GM21360 (cell line): ENCODE measurements at regions not wholly inside any gene's neighbourhood (a gene's known extent, or its start where the extent isn't known, plus 50 kb on each side); places are given as distances from the start of the nearest gene placed in this dataset.
"Not testable (repeated sequence)": the region's sequence is repeated elsewhere in the genome, so short reads cannot be mapped to it uniquely, and the experiment has no call there.

Source experiments
- ATAC-seq: cut with Tn5 transposase; IDR thresholded peaks from one replicate; pipeline ENCODE4 v1.9.1; 2021; ENCODE audit warnings: mild to moderate bottlenecking, moderate library complexity; ENCODE audit not compliant: unreplicated experiment

- no peak for ATAC-seq
Measured at GRCh38 chr2:14960686-14961324, 328.3 kb downstream of the LRATD1 start.

DNA sequence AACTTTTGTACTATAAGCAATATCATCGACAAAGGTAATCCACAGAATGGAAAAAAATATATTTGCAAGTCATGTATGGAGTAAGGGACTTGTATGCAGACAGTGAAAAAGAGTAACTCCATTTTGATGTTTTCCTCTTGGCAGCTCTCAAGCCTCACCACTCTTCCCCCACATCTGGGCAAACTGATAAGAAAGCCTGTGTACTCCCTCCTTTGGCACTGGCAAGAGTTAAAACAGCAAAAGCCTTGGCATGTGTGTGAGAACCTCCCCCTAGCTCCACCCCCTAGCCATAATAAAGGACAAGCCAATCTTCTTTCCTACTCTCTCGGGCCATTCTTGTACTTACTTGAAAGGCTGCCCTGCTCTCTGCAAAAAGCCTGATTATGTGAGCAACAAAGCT lies 335.2 kb downstream of the LRATD1 start:
- ATAC-seq: no peak

DNA sequence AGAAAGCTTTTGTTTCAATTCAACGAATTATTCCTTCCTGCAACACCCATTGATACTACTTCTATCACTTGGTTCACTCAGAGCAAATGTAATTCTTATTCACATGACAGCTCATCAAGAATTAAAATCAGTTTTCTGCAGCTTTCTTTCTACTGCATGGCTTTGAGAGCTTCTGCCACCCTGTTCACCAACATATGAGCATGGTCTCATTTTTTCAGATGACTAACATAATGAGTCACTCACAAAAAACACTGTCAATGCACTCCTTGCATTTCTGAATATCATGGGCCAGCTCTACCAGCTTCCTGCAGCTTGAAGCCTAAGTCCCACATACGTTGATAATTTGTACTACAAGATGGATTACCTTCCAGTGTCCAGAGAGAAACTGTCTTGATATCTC lies 342.9 kb downstream of the LRATD1 start:
- no peak for ATAC-seq

GRCh38 chr2:14977021-14977420 lies 344.5 kb downstream of the LRATD1 start:
- ATAC-seq: no peak

DNA sequence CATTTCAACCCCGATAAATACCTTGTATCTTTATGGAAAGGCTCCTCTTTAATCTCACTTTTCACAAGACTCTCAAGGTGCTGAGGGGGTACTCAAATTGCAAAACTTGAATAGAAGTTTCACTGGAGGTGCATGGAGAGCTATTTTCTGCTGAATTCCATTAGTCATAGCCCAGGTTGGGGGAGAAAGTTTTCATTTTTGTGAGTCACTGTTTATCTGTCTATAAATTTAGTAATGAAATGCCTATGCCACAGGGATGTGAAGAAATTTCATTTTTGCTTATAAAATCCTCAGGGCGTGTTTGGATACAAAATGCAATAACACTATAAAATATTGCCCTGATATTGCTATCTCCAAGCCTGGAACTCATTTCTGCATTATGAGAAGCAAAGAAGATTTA lies 346.3 kb downstream of the LRATD1 start:
- ATAC-seq: no peak

DNA sequence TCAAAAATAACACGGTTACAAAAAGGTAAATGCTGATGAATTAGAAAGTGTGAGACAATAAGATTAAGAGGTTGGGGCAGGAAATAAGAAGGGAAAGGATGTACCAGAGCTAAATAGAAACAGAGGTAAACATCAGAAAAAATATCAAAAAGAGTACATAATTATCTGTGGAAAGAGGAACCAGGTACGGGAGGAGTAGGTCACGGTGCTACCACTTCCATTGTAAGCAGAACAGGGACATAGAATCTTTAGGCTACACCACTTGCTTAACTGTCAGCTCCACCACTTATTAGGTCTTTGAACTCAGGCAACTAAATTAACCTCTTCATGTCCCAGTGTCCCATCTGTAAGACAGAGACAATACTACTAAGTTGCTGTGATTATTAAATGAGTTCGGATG lies 350.3 kb downstream of the LRATD1 start:
- ATAC-seq: no peak

DNA sequence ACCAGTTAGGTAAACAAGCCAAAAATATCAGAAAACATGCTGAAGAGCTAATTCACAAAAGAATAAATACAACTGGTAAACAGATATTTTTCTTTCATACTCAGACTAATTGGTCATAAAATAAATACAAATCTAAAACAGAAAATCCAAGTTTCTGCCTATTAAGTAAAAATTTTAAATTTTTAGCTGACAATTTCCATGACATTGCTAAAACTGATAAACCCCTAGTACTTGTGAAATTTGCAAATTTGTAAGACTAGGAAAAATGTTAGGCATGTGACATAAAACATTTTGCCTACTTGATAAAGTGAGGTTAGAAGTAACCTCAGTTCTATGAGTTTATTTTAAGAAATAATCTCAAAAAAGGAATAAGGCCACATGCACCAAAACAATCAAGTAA lies 356.1 kb downstream of the LRATD1 start:
- ATAC-seq: no peak

GRCh38 chr2:14991723-14992122 lies 359.2 kb downstream of the LRATD1 start:
- no peak for ATAC-seq

- ATAC-seq: no peak
Measured at GRCh38 chr2:14994721-14995120, 362.2 kb downstream of the LRATD1 start.

- no peak for ATAC-seq
Measured at GRCh38 chr2:14996351-14997014, 364.0 kb downstream of the LRATD1 start.

DNA sequence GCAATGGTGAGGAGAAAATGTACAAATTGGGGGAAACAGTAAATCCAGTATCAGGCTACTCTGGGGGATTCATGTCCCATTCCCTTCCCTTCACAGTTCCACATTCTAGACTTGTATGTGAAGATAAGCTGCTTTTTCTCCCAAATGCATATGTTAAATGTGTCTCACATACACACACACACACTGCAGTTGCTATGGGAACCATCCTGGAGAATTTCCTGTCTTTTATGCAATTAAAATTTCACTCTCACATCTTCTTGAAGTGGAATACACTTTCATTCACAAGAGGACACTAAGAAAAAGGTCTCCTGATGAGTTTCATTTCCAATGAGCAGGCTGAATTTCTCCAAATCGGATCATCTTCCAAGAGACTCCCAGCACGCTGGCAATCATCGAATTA lies 366.0 kb downstream of the LRATD1 start:
- ATAC-seq: no peak

GRCh38 chr2:14999114-14999661 lies 366.7 kb downstream of the LRATD1 start:
- no peak for ATAC-seq

DNA sequence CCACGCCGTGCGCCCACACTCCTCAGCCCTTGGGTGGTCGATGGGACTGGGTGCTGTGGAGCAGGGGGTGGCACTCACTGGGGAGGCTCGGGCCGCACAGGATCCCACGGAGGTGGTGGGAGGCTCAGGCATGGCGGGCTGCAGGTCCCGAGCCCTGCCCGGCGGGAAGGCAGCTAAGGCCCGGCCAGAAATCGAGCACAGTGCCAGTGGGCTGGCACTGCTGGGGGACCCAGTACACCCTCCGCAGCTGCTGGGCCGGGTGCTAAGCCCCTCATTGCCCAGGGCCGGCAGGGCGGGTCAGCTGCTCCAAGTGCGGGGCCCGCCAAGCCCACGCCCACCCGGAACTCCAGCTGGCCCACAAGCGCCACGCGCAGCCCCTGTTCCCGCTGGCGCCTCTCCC lies 370.0 kb downstream of the LRATD1 start:
- ATAC-seq: not testable (repeated sequence)

GRCh38 chr2:15006667-15007066 lies 374.1 kb downstream of the LRATD1 start:
- ATAC-seq: peak; percentile 48

GRCh38 chr2:15009681-15010080 lies 377.2 kb downstream of the LRATD1 start:
- no peak for ATAC-seq

DNA sequence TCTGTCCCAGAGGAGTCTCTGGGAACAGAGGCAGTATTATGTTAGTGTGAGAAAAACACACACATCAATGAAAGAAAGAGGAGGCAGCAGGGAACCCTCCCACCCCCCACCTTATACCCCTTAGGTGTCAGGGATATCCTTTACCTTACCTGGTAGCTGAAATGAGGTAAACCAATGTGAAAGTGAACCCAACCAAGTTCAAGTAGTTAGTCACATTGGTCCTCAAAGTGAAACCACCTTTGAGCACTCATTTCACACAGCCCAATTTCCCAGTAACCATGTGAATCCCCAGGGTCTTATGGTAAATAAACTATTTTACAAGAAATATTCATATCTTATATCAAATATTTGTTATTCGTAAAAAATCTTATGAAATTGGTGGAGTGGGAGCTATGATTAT lies 377.8 kb downstream of the LRATD1 start:
- ATAC-seq: no peak

GRCh38 chr2:15018814-15019213 lies 386.3 kb downstream of the LRATD1 start:
- ATAC-seq: no peak

DNA sequence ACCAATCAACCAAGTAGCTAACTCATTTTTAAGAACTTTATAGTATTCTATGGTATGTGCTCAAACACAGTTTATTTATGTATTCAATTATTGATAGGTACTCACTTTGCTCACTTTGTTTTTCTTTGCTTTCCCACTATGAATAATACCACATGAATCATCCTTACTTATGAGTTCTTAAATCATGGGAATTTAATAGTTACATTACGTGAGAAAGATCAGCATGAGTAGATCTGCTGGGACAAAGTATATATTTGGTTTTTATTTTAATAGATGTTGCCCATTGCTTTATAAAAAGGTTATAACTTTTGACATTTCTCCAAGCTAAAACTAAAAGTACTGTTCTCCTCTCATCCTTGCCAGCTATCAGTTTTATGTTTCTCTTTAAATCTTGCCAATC lies 390.7 kb downstream of the LRATD1 start:
- no peak for ATAC-seq

GRCh38 chr2:15028406-15028805 lies 395.9 kb downstream of the LRATD1 start:
- ATAC-seq: no peak

- peak; percentile 97 for ATAC-seq
Measured at GRCh38 chr2:15031745-15032240, 399.3 kb downstream of the LRATD1 start.

- no peak for ATAC-seq
Measured at GRCh38 chr2:15034246-15034645, 401.7 kb downstream of the LRATD1 start.

GRCh38 chr2:15034860-15035259 lies 402.3 kb downstream of the LRATD1 start:
- ATAC-seq: no peak
